Stimulated activated naive CD8-positive, alpha-beta T cell treated with anti-CD3 and anti-CD28 coated beads, Interleukin-15, amount 100 ng/mL, for 72 hours (primary cell): ENCODE measurements at regions not wholly inside any gene's neighbourhood (a gene's known extent, or its start where the extent isn't known, plus 50 kb on each side); places are given as distances from the start of the nearest gene placed in this dataset.

Experiments used
- ATAC-seq: fragments of 150-1000 bp; cut with Tn5 transposase; 2 replicates; pipeline ENCODE4 v1.10.0; 2021; ENCODE audit warnings: mild to moderate bottlenecking, moderate library complexity
- DNase-seq, 2 donors: peaks; one replicate each; pipeline ENCODE4 v3.0.0; 2021 to 2022
- H3K27ac Mint-ChIP-seq, 2 donors: one replicate each; pipeline ENCODE4 v1.8.0; 2022; ENCODE audit warnings: mild to moderate bottlenecking in 2 of 2, mixed read lengths in 2 of 2, moderate library complexity in 2 of 2
- H3K27me3 Mint-ChIP-seq: one replicate; pipeline ENCODE4 v1.8.0; 2022; ENCODE audit warnings: mixed read lengths
- H3K4me1 Mint-ChIP-seq: one replicate; pipeline ENCODE4 v1.8.0; 2022; ENCODE audit warnings: mild to moderate bottlenecking, mixed read lengths
- H3K4me3 Mint-ChIP-seq, 2 donors: one replicate each; pipeline ENCODE4 v1.8.0; 2022; ENCODE audit warnings: mild to moderate bottlenecking in 2 of 2, mixed read lengths in 2 of 2, moderate library complexity in 1 of 2
- H3K9me3 Mint-ChIP-seq, 2 donors: one replicate each; pipeline ENCODE4 v1.8.0; 2022; ENCODE audit warnings: mixed read lengths in 2 of 2

DNA sequence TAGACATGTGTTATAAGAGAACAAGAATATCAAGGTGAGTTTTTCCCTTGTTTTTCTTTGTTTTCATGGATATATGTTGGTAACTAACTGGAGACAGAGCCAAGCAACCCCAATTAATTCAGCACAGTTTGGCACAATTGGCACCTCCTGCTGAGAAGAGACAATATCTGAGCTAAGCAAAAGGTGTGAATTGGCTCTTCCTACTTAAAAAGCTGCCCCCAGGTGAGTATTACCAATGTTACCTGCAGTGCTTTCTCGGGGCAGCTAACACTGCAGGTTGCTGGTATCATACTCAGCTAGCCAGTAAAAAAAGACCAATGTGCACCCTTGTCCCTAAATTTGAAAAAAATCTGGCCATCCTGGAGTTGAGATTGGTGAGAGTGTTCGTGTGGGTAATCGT, 871.2 kb upstream of the TENM3 start:
- H3K27ac Mint-ChIP-seq: no peak overlapping the region
- H3K4me1 Mint-ChIP-seq: no peaks in the 10 kb centered on the region
- no peak overlapping the region for H3K4me3 Mint-ChIP-seq
- H3K9me3 Mint-ChIP-seq: peaks cover 0 to 9% of the 10 kb centered on the region in 2 donors
- DNase-seq (no peak), ATAC-seq (no peak)
- H3K27me3 Mint-ChIP-seq: no peaks in the 10 kb centered on the region

DNA sequence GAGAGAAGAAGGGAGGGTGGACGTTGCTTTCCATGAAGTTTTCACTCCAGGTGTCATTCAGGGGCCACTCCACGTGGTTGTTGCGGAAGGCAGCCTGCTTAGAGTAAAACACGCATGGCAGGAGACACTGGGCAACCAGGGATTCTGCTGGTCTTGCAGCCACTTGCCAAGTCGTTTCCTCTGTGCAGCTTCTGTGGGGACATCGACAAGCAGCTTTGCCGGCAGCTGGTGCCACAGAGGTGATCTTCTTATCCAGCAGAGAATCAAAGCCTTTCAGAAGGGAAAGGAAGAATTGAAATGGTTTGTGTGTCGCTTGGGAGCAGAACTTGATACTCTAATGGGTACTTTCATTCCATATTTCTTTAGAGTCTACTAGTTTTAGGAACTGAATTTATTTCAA, 867.1 kb upstream of the TENM3 start:
- H3K4me3 Mint-ChIP-seq: no peak overlapping the region
- no peaks in the 10 kb centered on the region for H3K27me3 Mint-ChIP-seq
- H3K4me1 Mint-ChIP-seq: no peaks in the 10 kb centered on the region
- H3K9me3 Mint-ChIP-seq: peaks cover 0 to 9% of the 10 kb centered on the region in 2 donors
- H3K27ac Mint-ChIP-seq: no peak overlapping the region
- no peak for DNase-seq
- ATAC-seq: no peak

DNA sequence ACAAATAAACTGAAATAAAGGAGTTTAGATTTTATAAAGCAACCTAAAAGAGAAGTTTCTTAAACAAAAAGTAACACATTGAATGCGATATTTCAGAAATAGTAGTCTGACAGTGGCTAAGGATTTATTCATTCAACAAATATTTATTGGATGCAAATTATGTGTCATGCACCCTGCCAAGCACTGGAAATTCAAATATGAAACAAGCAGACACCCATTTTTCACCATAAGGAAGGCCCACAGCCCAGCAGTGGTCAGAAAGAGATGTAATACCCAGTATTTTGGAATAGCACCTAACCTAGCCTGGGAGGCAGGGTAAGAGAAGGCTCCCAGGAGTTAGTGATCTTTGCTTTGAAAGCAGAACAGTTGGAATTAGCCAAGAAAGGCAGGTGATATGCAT, 855.1 kb upstream of the TENM3 start:
- no peak overlapping the region for H3K4me3 Mint-ChIP-seq
- ATAC-seq (no peak), DNase-seq (no peak)
- H3K27me3 Mint-ChIP-seq: no peaks in the 10 kb centered on the region
- H3K9me3 Mint-ChIP-seq: peaks cover 0 to 4% of the 10 kb centered on the region in 2 donors
- no peak overlapping the region for H3K27ac Mint-ChIP-seq
- no peaks in the 10 kb centered on the region for H3K4me1 Mint-ChIP-seq

DNA sequence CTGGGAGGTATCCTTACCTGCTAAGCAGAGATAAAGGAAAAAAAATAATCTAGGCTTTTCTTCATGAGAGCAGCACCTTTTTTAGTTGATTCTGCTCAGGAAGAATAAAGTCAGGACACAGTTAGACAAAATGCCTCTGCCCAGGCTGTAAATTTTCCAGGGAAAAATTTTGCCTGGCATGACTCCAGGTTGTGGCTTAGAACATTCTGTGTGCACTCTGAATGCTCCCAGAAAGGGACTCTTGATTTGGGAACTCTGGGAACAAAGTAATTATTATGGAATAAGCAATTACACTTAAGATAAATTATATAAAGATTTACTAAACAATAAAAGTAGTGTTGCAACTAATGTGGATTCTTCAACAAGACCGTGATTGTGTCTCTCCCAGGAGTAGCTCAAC, 826.2 kb upstream of the TENM3 start:
- H3K4me3 Mint-ChIP-seq: no peak overlapping the region

DNA sequence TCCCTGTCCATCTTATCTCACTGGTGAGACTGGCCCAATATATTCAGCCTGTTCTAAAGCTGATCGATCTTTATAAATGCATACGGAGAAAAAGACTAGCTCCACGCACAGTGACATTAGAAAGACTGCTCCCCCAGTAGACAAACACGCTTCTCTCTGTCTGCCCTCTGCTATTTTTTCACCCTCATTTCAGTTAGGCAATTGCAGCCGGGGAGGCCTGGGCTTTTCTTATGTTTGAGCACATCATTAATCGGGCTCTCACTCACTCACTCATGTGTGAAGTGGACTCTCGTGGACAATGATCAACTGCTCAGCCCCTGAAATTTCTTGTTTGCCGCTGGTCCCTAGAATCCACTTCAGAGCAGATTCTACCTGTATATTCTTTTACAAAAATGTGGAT, 824.7 kb upstream of the TENM3 start:
- no peak for ATAC-seq
- H3K4me3 Mint-ChIP-seq: no peak overlapping the region
- H3K27ac Mint-ChIP-seq: no peak overlapping the region
- H3K4me1 Mint-ChIP-seq: no peaks in the 10 kb centered on the region
- no peaks in the 10 kb centered on the region for H3K27me3 Mint-ChIP-seq
- H3K9me3 Mint-ChIP-seq: peaks cover 11 to 20% of the 10 kb centered on the region in 2 donors
- no peak for DNase-seq

More for the DNA sequence above, 826.2 kb upstream of the TENM3 start:
- ATAC-seq: no peak
- no peaks in the 10 kb centered on the region for H3K4me1 Mint-ChIP-seq
- H3K9me3 Mint-ChIP-seq: peaks cover 4 to 7% of the 10 kb centered on the region in 2 donors
- no peak overlapping the region for H3K27ac Mint-ChIP-seq
- no peak for DNase-seq
- H3K27me3 Mint-ChIP-seq: no peaks in the 10 kb centered on the region

DNA sequence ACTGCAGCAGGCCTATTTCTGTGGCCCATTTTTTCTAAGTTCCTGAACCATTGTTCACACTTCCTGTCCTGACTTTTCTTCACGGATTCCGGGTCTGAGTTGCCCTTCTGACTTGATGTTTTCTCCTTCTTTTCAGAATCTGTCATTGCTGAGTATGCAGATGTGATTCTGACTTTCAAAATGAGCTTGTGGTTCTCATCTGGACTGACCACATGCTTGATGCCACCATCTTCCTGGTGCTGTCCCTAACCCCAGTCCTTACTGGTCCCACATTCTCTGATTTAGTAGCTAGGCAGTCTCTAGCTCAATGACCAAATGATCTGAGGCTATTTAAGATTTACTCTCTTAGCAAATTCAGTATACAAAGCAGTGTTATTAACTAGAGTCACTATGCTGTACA, 822.3 kb upstream of the TENM3 start:
- no peak overlapping the region for H3K4me3 Mint-ChIP-seq
- peaks cover 14 to 20% of the 10 kb centered on the region in 2 donors for H3K9me3 Mint-ChIP-seq
- DNase-seq (no peak), ATAC-seq (no peak)
- no peaks in the 10 kb centered on the region for H3K4me1 Mint-ChIP-seq
- no peak overlapping the region for H3K27ac Mint-ChIP-seq
- no peaks in the 10 kb centered on the region for H3K27me3 Mint-ChIP-seq

DNA sequence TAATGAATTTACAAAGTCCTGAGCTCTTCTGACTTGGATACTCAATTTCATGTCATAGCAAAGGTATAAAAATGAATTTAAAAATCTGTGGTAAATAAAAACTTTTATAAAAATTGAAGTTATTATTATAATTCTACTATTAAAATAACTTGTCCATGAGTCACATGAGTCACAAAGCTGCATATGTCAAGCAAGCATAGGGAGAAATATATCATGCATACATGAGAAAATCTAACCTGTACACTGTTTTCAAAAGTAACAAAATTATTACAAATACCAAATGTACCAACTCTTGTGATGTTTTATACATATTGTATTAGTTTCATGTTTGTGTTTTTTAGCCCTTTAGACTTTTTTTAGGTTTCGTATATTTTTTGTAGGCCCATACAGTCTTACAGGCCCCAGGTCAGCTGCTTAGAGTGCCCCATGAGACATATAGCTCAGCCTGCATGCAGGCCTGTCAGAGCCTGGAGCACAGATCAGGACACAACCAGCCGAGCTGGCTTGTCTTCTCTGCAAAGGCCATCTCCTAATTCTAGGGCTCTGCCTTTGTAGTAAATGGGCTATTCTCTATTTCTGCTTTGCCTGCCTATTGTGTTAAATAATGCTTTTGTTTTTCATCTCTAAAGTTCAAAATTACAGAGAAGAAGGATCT, 818.7 kb upstream of the TENM3 start:
- Mint-ChIP-seq H3K4me1 (no peaks in the 10 kb centered on the region), H3K27me3 (no peaks in the 10 kb centered on the region), H3K9me3 (peaks cover 22 to 31% of the 10 kb centered on the region in 2 donors), H3K27ac (no peak overlapping the region), H3K4me3 (no peak overlapping the region)
- no peak for ATAC-seq
- DNase-seq: no peak

DNA sequence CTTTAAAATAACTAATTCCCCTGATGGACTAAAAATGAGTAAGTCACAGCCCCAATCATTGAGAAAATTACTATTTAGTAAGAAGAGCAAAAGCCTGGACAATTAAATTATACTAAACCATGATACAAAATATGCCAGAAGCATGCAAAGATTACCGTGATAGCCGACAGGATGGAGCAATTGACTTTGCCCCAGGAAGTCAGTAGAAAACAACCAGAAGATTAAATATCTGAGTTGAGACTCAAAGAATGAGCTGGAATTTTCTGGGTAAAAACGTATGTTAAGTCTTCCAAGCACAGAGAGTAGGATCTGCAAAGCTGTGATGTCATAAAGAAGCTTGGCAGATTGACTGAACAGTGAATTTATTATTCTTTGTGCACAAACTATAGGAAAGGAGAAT, 816.1 kb upstream of the TENM3 start:
- Mint-ChIP-seq H3K27me3 (no peaks in the 10 kb centered on the region), H3K4me1 (no peaks in the 10 kb centered on the region), H3K4me3 (no peak overlapping the region), H3K27ac (no peak overlapping the region), H3K9me3 (peaks cover 22 to 30% of the 10 kb centered on the region in 2 donors)
- ATAC-seq (no peak), DNase-seq (no peak)

DNA sequence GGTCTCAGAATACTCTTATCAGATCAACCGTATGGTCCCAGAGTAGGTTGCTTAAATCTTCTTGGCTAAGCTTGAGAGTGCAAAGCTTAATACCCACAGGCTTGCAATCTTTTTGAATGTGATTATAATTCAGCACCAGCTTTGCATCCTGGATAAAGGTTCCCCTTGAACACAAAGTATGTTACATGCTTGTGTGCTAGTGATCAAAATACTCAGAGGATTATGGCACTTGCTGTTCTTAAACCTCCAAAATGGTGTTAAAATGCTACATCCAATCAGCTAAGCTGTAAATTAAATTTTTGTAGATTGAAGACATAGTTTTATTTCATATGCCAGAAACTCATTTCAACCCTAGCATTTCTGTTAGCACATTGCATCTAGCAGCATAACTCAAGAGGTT, 812.2 kb upstream of the TENM3 start:
- no peak for ATAC-seq
- H3K27ac Mint-ChIP-seq: no peak overlapping the region
- no peaks in the 10 kb centered on the region for H3K27me3 Mint-ChIP-seq
- no peaks in the 10 kb centered on the region for H3K4me1 Mint-ChIP-seq
- no peak for DNase-seq
- H3K4me3 Mint-ChIP-seq: no peak overlapping the region
- peaks cover 8 to 16% of the 10 kb centered on the region in 2 donors for H3K9me3 Mint-ChIP-seq

DNA sequence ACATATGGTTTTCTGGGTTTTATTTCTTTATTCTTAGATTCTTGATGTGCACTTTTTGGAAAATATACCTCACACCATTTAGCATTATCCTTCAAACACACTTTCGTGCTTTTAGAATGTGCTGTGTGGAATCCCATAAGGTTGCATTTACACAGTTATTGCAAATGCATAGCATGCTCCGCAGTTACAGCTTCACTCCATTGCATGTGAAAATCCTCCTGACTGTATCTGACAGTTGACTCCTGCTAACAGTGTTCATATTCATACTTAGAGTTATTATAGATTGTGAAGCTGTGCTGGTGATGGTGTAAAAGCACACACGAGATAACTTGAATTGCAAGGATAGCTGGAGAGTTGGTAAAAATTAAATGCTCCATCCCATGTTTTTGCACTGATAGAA, 811.5 kb upstream of the TENM3 start:
- H3K27ac Mint-ChIP-seq: no peak overlapping the region
- peaks cover 8 to 16% of the 10 kb centered on the region in 2 donors for H3K9me3 Mint-ChIP-seq

DNA sequence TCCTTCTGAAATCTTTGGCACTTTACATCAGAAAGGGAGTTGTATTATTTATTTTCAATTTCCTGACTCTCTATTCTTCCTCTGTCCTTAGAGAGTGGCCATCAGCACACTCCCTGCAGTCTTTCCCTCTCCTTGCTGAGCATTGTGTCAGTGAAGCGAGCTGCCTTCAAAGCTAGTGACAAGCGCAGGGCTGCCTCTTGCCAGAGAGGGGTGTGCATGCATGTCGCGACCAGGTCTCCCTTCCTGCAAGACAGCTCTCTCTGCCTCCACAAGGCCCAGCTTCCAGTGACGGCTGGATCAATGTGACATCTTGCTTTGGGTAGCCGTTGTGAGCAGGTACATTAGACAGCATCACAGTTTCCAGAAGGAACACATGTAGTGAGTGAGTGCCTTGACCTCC, 810.9 kb upstream of the TENM3 start:
- Mint-ChIP-seq H3K27ac (no peak overlapping the region), H3K9me3 (peaks cover 9 to 16% of the 10 kb centered on the region in 2 donors), H3K27me3 (no peaks in the 10 kb centered on the region), H3K4me1 (no peaks in the 10 kb centered on the region), H3K4me3 (no peak overlapping the region)
- ATAC-seq: no peak
- no peak for DNase-seq

More for the DNA sequence above, 811.5 kb upstream of the TENM3 start:
- Mint-ChIP-seq H3K4me1 (no peaks in the 10 kb centered on the region), H3K27me3 (no peaks in the 10 kb centered on the region), H3K4me3 (no peak overlapping the region)
- DNase-seq (no peak), ATAC-seq (no peak)

DNA sequence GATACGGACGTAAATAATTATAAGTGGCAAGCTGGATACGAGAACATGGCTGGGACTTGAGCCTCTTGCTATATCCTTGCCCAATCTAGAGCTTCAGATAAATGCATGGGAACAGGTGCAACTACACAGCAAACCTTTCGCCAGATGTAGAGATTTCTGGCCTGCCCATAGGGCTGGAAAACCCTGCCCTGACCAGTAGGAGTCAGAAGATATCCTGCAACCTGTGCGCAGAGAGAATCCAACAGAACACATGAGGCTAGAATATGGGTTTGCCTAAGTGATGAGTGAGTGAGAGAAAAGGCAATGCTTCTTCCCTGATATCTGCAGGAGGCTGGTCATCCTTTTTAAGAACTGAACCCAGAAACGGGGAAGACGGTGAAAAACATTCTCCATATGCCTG, 805.3 kb upstream of the TENM3 start:
- Mint-ChIP-seq H3K4me3 (no peak overlapping the region), H3K9me3 (peaks cover 0 to 8% of the 10 kb centered on the region in 2 donors), H3K27me3 (no peaks in the 10 kb centered on the region), H3K4me1 (no peaks in the 10 kb centered on the region), H3K27ac (no peak overlapping the region)
- no peak for DNase-seq
- ATAC-seq: no peak

DNA sequence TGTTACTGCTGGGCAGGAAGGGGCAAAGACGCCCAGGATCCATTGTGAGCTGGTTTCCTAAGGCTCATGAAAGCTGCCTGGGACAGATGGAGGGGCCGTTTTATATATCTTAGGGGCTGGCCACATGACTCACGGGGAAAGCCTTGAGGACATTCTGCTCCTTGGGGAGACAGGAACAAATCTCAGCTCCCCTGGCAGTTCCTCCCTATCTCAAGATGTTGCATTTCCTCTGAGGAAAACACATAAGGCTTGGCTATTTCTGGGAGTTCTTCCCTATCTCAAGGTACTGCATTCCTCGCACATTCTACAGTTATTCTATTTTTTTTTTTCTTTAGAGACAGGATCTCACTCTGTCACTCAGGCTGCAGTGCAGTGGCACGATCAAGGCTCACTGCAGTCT, 804.6 kb upstream of the TENM3 start:
- Mint-ChIP-seq H3K4me3 (no peak overlapping the region), H3K4me1 (no peaks in the 10 kb centered on the region), H3K27ac (no peak overlapping the region), H3K9me3 (peaks cover 0 to 8% of the 10 kb centered on the region in 2 donors), H3K27me3 (no peaks in the 10 kb centered on the region)
- no peak for ATAC-seq
- DNase-seq: no peak

DNA sequence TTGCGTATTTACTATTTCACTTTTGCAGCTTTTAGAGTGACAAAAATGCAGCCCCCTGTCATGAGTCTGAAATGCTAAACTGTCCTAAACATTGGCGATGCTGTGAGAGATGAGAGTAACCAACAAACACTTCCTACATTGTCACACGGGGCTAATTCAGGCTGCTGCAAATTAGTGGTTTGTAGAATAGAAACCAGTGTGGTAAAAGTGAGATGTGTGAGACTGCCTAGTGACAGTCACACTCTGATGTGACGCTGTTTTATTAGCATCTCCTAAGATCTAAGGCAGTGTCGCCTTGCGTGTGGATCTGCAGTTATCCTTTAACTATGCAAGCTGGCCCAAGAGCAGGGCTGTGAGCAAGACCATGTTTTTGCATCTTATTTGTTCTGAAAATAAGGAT, 800.2 kb upstream of the TENM3 start:
- Mint-ChIP-seq H3K27ac (no peak overlapping the region), H3K9me3 (peaks cover 6 to 11% of the 10 kb centered on the region in 2 donors), H3K4me1 (no peaks in the 10 kb centered on the region), H3K27me3 (no peaks in the 10 kb centered on the region), H3K4me3 (no peak overlapping the region)
- ATAC-seq (no peak), DNase-seq (no peak)

DNA sequence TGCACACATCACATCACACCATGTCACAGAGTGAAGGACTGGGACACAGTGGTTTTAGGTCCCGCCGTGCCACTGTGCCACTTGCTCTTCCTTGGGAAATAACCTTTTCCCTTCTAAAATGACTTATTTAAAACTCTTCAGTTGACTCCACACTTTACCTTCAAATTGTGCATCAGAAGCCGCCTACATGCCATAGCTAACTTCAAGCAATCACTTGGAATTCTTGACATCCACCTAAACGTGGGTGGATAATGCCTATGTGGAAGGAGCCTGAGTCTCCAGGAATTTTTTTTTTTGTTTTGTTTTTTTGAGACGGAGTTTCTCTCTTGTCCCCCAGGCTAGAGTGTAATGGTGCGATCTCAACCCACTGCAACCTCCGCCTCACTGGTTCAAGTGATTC, 777.4 kb upstream of the TENM3 start:
- no peak overlapping the region for H3K4me3 Mint-ChIP-seq

DNA sequence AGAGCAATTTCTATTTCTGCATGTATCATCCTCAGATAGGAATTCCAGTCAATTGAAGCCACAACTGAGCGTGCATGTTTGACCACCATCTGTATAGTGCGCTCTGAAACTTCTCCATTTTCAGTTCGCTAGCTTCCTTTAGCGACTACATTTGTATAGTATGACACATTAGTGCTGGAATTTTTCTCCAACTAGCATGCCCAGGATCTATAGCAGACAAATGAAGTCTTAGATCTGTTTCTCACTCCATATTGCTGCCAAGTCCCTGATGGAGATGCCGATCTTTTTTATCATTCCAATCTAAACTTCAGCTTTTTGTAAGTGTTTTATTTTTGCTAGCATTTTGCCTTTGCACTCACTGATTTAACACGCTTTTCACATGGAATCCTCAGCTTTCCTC, 774.8 kb upstream of the TENM3 start:
- Mint-ChIP-seq H3K4me1 (no peaks in the 10 kb centered on the region), H3K4me3 (no peak overlapping the region), H3K9me3 (peaks cover 0 to under 1% of the 10 kb centered on the region in 2 donors), H3K27me3 (no peaks in the 10 kb centered on the region), H3K27ac (no peak overlapping the region)
- DNase-seq: no peak
- no peak for ATAC-seq

More for the DNA sequence above, 777.4 kb upstream of the TENM3 start:
- H3K27ac Mint-ChIP-seq: no peak overlapping the region
- DNase-seq: no peak
- no peak for ATAC-seq
- H3K9me3 Mint-ChIP-seq: peaks cover 6 to 15% of the 10 kb centered on the region in 2 donors
- no peaks in the 10 kb centered on the region for H3K27me3 Mint-ChIP-seq
- H3K4me1 Mint-ChIP-seq: no peaks in the 10 kb centered on the region

DNA sequence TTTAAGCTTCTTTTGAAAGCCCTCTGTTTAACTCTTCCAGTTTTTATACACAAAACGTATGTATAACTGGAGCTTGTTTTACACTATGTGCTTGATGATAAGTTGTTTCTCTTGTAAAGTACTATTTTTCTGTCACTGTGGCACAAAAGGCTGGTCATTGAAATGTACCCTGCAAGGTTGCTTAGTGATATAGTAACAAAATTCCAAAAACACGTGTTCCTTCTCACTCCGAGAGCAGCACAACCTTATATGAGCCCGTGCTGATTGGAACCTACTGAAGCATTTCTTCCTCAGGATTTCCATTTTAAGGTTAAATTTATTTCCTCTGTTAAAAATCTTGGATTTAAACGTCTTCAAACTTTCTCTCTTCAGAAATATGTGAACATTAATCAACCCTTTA, 772.9 kb upstream of the TENM3 start:
- Mint-ChIP-seq H3K27ac (no peak overlapping the region), H3K27me3 (no peaks in the 10 kb centered on the region), H3K4me1 (no peaks in the 10 kb centered on the region), H3K4me3 (no peak overlapping the region), H3K9me3 (no peaks in the 10 kb centered on the region)
- DNase-seq: no peak
- ATAC-seq: no peak
